ENCODE measurements at regions not wholly inside any gene's neighbourhood (a gene's known extent, or its start where the extent isn't known, plus 50 kb on each side); places are given as distances from the start of the nearest gene placed in this dataset.

- TF ChIP-seq EZH2phosphoT487 (IDR thresholded peaks at IDR 0.05) (no peak), CTCF (IDR thresholded peaks at IDR 0.05) (no peak)
These were observed 180.1 kb downstream of the C12orf50 start for GRCh38 chr12:87849074-87849473.
